Neural cell (in vitro differentiated cells): ENCODE measurements at regions not wholly inside any gene's neighbourhood (a gene's known extent, or its start where the extent isn't known, plus 50 kb on each side); places are given as distances from the start of the nearest gene placed in this dataset.

Experiments
- H2AFZ ChIP-seq: fragments of 200-600, 300-800 bp; sonication (generic), shearing (Covaris generic); 2 replicates; pipeline ENCODE4 v1.6.0; 2014; ENCODE audit warnings: low read depth, mild to moderate bottlenecking, antibody characterized with exemption, low read length, moderate library complexity
- H3F3A ChIP-seq: fragments of 200-600 bp; shearing (Covaris generic); 2 replicates; pipeline ENCODE4 v1.6.1; 2016; ENCODE audit warnings: mild to moderate bottlenecking, moderate library complexity, mixed read lengths, antibody characterized with exemption, low read length; ENCODE audit not compliant: insufficient read depth, poor library complexity, severe bottlenecking
- H3K27ac ChIP-seq: fragments of 200-600, 300-800 bp; sonication (generic), shearing (Covaris generic); 2 replicates; pipeline ENCODE4 v1.5.1; 2014; ENCODE audit warnings: mild to moderate bottlenecking, low read length, moderate library complexity
- H3K27me3 ChIP-seq: fragments of 300-800, 200-600 bp; sonication (generic), shearing (Covaris generic); 2 replicates; pipeline ENCODE4 v1.6.0; 2014; ENCODE audit warnings: mild to moderate bottlenecking, low read depth, low read length, moderate library complexity; ENCODE audit not compliant: insufficient read depth
- H3K36me3 ChIP-seq: fragments of 300-800, 200-600 bp; sonication (generic), shearing (Covaris generic); 2 replicates; pipeline ENCODE4 v1.5.1; 2014; ENCODE audit warnings: mild to moderate bottlenecking, antibody characterized with exemption, low read length, moderate library complexity; ENCODE audit not compliant: insufficient read depth
- H3K4me2 ChIP-seq: fragments of 300-800, 200-600 bp; sonication (generic), shearing (Covaris generic); 2 replicates; pipeline ENCODE4 v1.6.0; 2014; ENCODE audit warnings: mild to moderate bottlenecking, low read length
- H3K4me3 ChIP-seq: fragments of 300-800, 200-600 bp; sonication (generic), shearing (Covaris generic); 2 replicates; pipeline ENCODE4 v1.5.1; 2014; ENCODE audit warnings: mild to moderate bottlenecking, low read length, moderate library complexity
- H3K79me2 ChIP-seq: fragments of 200-600 bp; shearing (Covaris generic); replicated peaks from 2 replicates; pipeline ENCODE4 v1.6.0; 2014; ENCODE audit warnings: mild to moderate bottlenecking, low read length, moderate library complexity; ENCODE audit not compliant: insufficient read depth
- H3K9ac ChIP-seq: fragments of 300-800, 200-600 bp; sonication (generic), shearing (Covaris generic); 2 replicates; pipeline ENCODE4 v1.6.1; 2016; ENCODE audit warnings: mild to moderate bottlenecking, low read length, mixed read lengths
- H3K9me2 ChIP-seq: fragments of 200-600 bp; shearing (Covaris generic); 2 replicates; pipeline ENCODE4 v1.6.1; 2016; ENCODE audit warnings: mild to moderate bottlenecking, low read length, mixed read lengths; ENCODE audit not compliant: insufficient read depth
- H3K9me3 ChIP-seq: fragments of 200-600, 300-800 bp; sonication (generic), shearing (Covaris generic); 2 replicates; pipeline ENCODE4 v1.6.1; 2016; ENCODE audit warnings: mild to moderate bottlenecking, mixed run types, low read length, moderate library complexity, mixed read lengths
- H4K20me1 ChIP-seq: fragments of 200-600 bp; shearing (Covaris generic); 2 replicates; pipeline ENCODE4 v1.6.1; 2016; ENCODE audit warnings: mild to moderate bottlenecking, mixed run types; ENCODE audit not compliant: insufficient read depth
- EP300 ChIP-seq: fragments of 450-650 bp; conservative IDR thresholded peaks from 2 replicates; pipeline ENCODE4 v1.6.1; 2014; ENCODE audit warnings: antibody characterized with exemption, mild to moderate bottlenecking, moderate library complexity; ENCODE audit not compliant: poor library complexity, severe bottlenecking
- EZH2 ChIP-seq: fragments of 200-600, 300-800 bp; shearing (Covaris generic), sonication (generic); IDR thresholded peaks from 2 replicates; pipeline ENCODE4 v1.6.1; 2014; ENCODE audit warnings: antibody characterized with exemption, low read length, borderline replicate concordance, mild to moderate bottlenecking; ENCODE audit not compliant: insufficient read depth, poor library complexity, severe bottlenecking
- MXI1 ChIP-seq: fragments of 450-650 bp; conservative IDR thresholded peaks from 2 replicates; pipeline ENCODE4 v1.6.1; 2014; ENCODE audit warnings: antibody characterized with exemption, mild to moderate bottlenecking; ENCODE audit not compliant: poor library complexity, severe bottlenecking
- POLR2AphosphoS5 ChIP-seq: IDR thresholded peaks from 2 replicates; pipeline ENCODE4 v1.6.1; 2012
- RAD21 ChIP-seq: fragments of 450-650 bp; conservative IDR thresholded peaks from 2 replicates; pipeline ENCODE4 v1.6.1; 2014; ENCODE audit warnings: antibody characterized with exemption, mild to moderate bottlenecking, moderate library complexity
- SMC3 ChIP-seq: fragments of 450-650 bp; conservative IDR thresholded peaks from 2 replicates; pipeline ENCODE4 v1.6.1; 2014; ENCODE audit warnings: antibody characterized with exemption, mild to moderate bottlenecking, moderate library complexity; ENCODE audit not compliant: poor library complexity
- TAF1 ChIP-seq: IDR thresholded peaks from 2 replicates; pipeline ENCODE4 v1.6.1; 2012; ENCODE audit warnings: low read depth
- TF ChIP-seq, protein P1 (sequence below): fragments of 450-650 bp; IDR thresholded peaks from 2 replicates; pipeline ENCODE4 v1.5.1; 2014; ENCODE audit warnings: antibody characterized with exemption, mild to moderate bottlenecking, moderate library complexity; ENCODE audit not compliant: poor library complexity, severe bottlenecking
- TF ChIP-seq, protein P2 (sequence below): IDR thresholded peaks from 2 replicates; pipeline ENCODE4 v1.6.1; 2012; ENCODE audit warnings: borderline replicate concordance

- H3K4me3 ChIP-seq: no peak overlapping the region
- H4K20me1 ChIP-seq: no peaks in the 10 kb centered on the region
- no peak overlapping the region for H3K4me2 ChIP-seq
- H3K27ac ChIP-seq: no peak overlapping the region
- H3K9me2 ChIP-seq: no peaks in the 10 kb centered on the region
- H3K36me3 ChIP-seq: no peaks in the 10 kb centered on the region
- H2AFZ ChIP-seq: no peak overlapping the region
- H3K9me3 ChIP-seq: no peaks in the 10 kb centered on the region
- H3K79me2 ChIP-seq: no peaks in the 10 kb centered on the region
- H3K27me3 ChIP-seq: no peaks in the 10 kb centered on the region
- H3F3A ChIP-seq: no peaks in the 10 kb centered on the region
- no peak overlapping the region for H3K9ac ChIP-seq
- no peak for TF ChIP-seq TAF1
- TF ChIP-seq MXI1: no peak
- TF ChIP-seq EP300: no peak
- no peak for TF ChIP-seq SMC3
- TF ChIP-seq POLR2AphosphoS5: no peak
These were observed 173.7 kb upstream of the ANO3 start for GRCh38 chr11:26158251-26158650.

DNA sequence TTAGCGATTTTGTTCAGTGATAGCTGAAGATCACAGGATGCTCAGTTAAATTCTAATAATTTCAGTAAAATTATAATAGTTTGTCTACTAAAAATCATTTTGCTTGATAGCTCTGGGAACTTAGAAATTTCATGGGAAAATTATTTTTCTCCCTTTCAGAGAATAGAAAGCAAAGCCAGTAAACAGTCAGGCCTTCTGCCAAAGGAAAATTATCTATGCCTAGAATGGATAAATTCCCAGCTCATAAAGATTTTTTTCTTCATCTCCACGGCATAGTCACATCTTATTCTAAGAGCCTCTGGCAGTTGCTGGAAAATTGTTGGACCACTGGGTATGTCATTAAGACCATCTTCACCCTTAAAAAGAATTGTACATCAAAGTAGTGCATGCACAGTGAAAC lies 169.6 kb upstream of the ANO3 start:
- Histone ChIP-seq H3K36me3 (no peaks in the 10 kb centered on the region), H3K9me3 (no peaks in the 10 kb centered on the region), H3K27me3 (no peaks in the 10 kb centered on the region), H3K4me3 (no peak overlapping the region), H4K20me1 (no peaks in the 10 kb centered on the region), H2AFZ (no peak overlapping the region), H3F3A (no peaks in the 10 kb centered on the region), H3K27ac (no peak overlapping the region), H3K4me2 (no peak overlapping the region), H3K79me2 (no peaks in the 10 kb centered on the region), H3K9ac (no peak overlapping the region), H3K9me2 (no peaks in the 10 kb centered on the region)
- TF ChIP-seq SMC3 (no peak), POLR2AphosphoS5 (no peak), TAF1 (no peak), MXI1 (no peak), EP300 (no peak)
- TF ChIP-seq, protein P1, sequence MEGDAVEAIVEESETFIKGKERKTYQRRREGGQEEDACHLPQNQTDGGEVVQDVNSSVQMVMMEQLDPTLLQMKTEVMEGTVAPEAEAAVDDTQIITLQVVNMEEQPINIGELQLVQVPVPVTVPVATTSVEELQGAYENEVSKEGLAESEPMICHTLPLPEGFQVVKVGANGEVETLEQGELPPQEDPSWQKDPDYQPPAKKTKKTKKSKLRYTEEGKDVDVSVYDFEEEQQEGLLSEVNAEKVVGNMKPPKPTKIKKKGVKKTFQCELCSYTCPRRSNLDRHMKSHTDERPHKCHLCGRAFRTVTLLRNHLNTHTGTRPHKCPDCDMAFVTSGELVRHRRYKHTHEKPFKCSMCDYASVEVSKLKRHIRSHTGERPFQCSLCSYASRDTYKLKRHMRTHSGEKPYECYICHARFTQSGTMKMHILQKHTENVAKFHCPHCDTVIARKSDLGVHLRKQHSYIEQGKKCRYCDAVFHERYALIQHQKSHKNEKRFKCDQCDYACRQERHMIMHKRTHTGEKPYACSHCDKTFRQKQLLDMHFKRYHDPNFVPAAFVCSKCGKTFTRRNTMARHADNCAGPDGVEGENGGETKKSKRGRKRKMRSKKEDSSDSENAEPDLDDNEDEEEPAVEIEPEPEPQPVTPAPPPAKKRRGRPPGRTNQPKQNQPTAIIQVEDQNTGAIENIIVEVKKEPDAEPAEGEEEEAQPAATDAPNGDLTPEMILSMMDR: no peak

- H3F3A ChIP-seq: no peaks in the 10 kb centered on the region
- H3K36me3 ChIP-seq: no peaks in the 10 kb centered on the region
- no peak overlapping the region for H2AFZ ChIP-seq
- H3K9me2 ChIP-seq: no peaks in the 10 kb centered on the region
- H3K4me3 ChIP-seq: no peak overlapping the region
- H3K27ac ChIP-seq: no peak overlapping the region
- H4K20me1 ChIP-seq: no peaks in the 10 kb centered on the region
- TF ChIP-seq RAD21 (no peak), TAF1 (no peak), SMC3 (no peak), EZH2 (no peak), POLR2AphosphoS5 (no peak), MXI1 (no peak), EP300 (no peak)
- TF ChIP-seq, protein P1: no peak
- TF ChIP-seq, protein P2, sequence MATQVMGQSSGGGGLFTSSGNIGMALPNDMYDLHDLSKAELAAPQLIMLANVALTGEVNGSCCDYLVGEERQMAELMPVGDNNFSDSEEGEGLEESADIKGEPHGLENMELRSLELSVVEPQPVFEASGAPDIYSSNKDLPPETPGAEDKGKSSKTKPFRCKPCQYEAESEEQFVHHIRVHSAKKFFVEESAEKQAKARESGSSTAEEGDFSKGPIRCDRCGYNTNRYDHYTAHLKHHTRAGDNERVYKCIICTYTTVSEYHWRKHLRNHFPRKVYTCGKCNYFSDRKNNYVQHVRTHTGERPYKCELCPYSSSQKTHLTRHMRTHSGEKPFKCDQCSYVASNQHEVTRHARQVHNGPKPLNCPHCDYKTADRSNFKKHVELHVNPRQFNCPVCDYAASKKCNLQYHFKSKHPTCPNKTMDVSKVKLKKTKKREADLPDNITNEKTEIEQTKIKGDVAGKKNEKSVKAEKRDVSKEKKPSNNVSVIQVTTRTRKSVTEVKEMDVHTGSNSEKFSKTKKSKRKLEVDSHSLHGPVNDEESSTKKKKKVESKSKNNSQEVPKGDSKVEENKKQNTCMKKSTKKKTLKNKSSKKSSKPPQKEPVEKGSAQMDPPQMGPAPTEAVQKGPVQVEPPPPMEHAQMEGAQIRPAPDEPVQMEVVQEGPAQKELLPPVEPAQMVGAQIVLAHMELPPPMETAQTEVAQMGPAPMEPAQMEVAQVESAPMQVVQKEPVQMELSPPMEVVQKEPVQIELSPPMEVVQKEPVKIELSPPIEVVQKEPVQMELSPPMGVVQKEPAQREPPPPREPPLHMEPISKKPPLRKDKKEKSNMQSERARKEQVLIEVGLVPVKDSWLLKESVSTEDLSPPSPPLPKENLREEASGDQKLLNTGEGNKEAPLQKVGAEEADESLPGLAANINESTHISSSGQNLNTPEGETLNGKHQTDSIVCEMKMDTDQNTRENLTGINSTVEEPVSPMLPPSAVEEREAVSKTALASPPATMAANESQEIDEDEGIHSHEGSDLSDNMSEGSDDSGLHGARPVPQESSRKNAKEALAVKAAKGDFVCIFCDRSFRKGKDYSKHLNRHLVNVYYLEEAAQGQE: no peak
- no peak overlapping the region for H3K9ac ChIP-seq
- H3K9me3 ChIP-seq: no peaks in the 10 kb centered on the region
- H3K79me2 ChIP-seq: no peaks in the 10 kb centered on the region
- no peaks in the 10 kb centered on the region for H3K27me3 ChIP-seq
- no peak overlapping the region for H3K4me2 ChIP-seq
These were observed 145.5 kb upstream of the ANO3 start for GRCh38 chr11:26186389-26186788.
